HEK293 (cell line): ENCODE measurements at regions not wholly inside any gene's neighbourhood (a gene's known extent, or its start where the extent isn't known, plus 50 kb on each side); places are given as distances from the start of the nearest gene placed in this dataset.

Source experiments
- CTCF ChIA-PET: fragments of 350-600 bp; formaldehyde crosslinking; extraction: SDS; loops from one replicate; lab custom pipeline; 2021; ENCODE audit warnings: antibody characterized with exemption; lab: Yijun Ruan, JAX
- POLR2A ChIA-PET: fragments of 300-600 bp; formaldehyde crosslinking; extraction: SDS; loops from one replicate; lab custom pipeline; 2020; ENCODE audit warnings: antibody characterized with exemption, inconsistent platforms; lab: Yijun Ruan, JAX
- H3K27ac ChIP-seq: fragments of 200-500 bp; sonication (Bioruptor generic); 2 replicates; pipeline ENCODE4 v1.5.1; 2014; ENCODE audit warnings: low read depth, low read length, control low read depth, inconsistent platforms; ENCODE audit errors: extremely low read depth
- H3K36me3 ChIP-seq, 2 experiments: fragments of 200-500 bp in 1 of 2; sonication (Bioruptor generic) in 1 of 2; 1 replicate in 1 of 2; 2 replicates in 1 of 2; pipeline ENCODE4 v1.5.1; 2014 to 2017; ENCODE audit warnings: inconsistent platforms in 2 of 2, low read length in 2 of 2; ENCODE audit not compliant: control insufficient read depth in 2 of 2, insufficient read depth in 1 of 2
- H3K4me1 ChIP-seq: fragments of 200-500 bp; sonication (Bioruptor generic); 2 replicates; pipeline ENCODE4 v1.5.1; 2014; ENCODE audit warnings: mild to moderate bottlenecking, low read length, inconsistent platforms; ENCODE audit not compliant: control insufficient read depth, insufficient read depth
- H3K4me3 ChIP-seq: 2 replicates; pipeline ENCODE4 v1.5.1; 2011; ENCODE audit warnings: low read depth, mild to moderate bottlenecking, control low read depth, low read length, moderate library complexity
- H3K9me3 ChIP-seq: fragments of 200-500 bp; sonication (Bioruptor generic); 2 replicates; pipeline ENCODE4 v1.5.1; 2014; ENCODE audit warnings: low read depth, low read length, inconsistent platforms; ENCODE audit not compliant: control insufficient read depth, insufficient read depth
- ATF2 ChIP-seq: fragments of 450-650 bp; formaldehyde crosslinking; IDR thresholded peaks from 2 replicates; pipeline ENCODE4 v1.5.1; 2016; ENCODE audit warnings: missing biosample characterization, missing genetic modification characterization, low read depth
- BCL6B ChIP-seq: fragments of 450-650 bp; formaldehyde crosslinking; IDR thresholded peaks from 2 replicates; pipeline ENCODE4 v1.5.1; 2017; ENCODE audit warnings: missing biosample characterization, missing genetic modification characterization
- KLF9 ChIP-seq: fragments of 450-650 bp; formaldehyde crosslinking; IDR thresholded peaks from 2 replicates; pipeline ENCODE4 v1.5.1; 2016; ENCODE audit warnings: missing biosample characterization, missing genetic modification characterization, low read depth
- SP3 ChIP-seq: fragments of 450-650 bp; formaldehyde crosslinking; IDR thresholded peaks from 2 replicates; pipeline ENCODE4 v1.5.1; 2016; ENCODE audit warnings: missing biosample characterization, missing genetic modification characterization
- TCF7L2 ChIP-seq: IDR thresholded peaks from 2 replicates; pipeline ENCODE4 v1.6.1; 2011; ENCODE audit warnings: low read depth, mild to moderate bottlenecking, inconsistent platforms, low read length, moderate library complexity, borderline replicate concordance
- TRIM28 ChIP-seq: IDR thresholded peaks from 2 replicates; pipeline ENCODE4 v1.6.1; 2011; ENCODE audit warnings: low read length, control low read depth, borderline replicate concordance
- ZBTB44 ChIP-seq: fragments of 450-650 bp; IDR thresholded peaks from 2 replicates; pipeline ENCODE4 v1.5.1; 2018; ENCODE audit warnings: missing biosample characterization, mild to moderate bottlenecking, missing genetic modification characterization
- ZFP37 ChIP-seq: fragments of 450-650 bp; formaldehyde crosslinking; IDR thresholded peaks from 2 replicates; pipeline ENCODE4 v1.5.1; 2016; ENCODE audit warnings: missing biosample characterization, missing genetic modification characterization
- ZNF16 ChIP-seq: fragments of 450-650 bp; formaldehyde crosslinking; IDR thresholded peaks from 2 replicates; pipeline ENCODE4 v1.5.1; 2016; ENCODE audit warnings: low read depth, missing biosample characterization, missing genetic modification characterization
- ZNF274 ChIP-seq, 2 experiments: fragments of 200-500 bp in 1 of 2; fragments of 450-650 bp in 1 of 2; sonication (Bioruptor generic) in 1 of 2; formaldehyde crosslinking in 1 of 2; IDR thresholded peaks; 2 replicates each; pipeline versions ENCODE4 v1.5.1 to v1.6.1; 2014 to 2016; ENCODE audit warnings: borderline replicate concordance in 1 of 2, inconsistent platforms in 1 of 2, low read length in 1 of 2, missing biosample characterization in 1 of 2, missing genetic modification characterization in 1 of 2
- ZNF311 ChIP-seq: fragments of 450-650 bp; formaldehyde crosslinking; IDR thresholded peaks from 2 replicates; pipeline ENCODE4 v1.5.1; 2017; ENCODE audit warnings: missing biosample characterization, missing genetic modification characterization, borderline replicate concordance
- ZNF354C ChIP-seq: fragments of 450-650 bp; formaldehyde crosslinking; IDR thresholded peaks from 2 replicates; pipeline ENCODE4 v1.5.1; 2016; ENCODE audit warnings: missing biosample characterization, missing genetic modification characterization, low read depth, borderline replicate concordance
- ZNF501 ChIP-seq: fragments of 450-650 bp; formaldehyde crosslinking; IDR thresholded peaks from 2 replicates; pipeline ENCODE4 v1.5.1; 2016; ENCODE audit warnings: missing biosample characterization, missing genetic modification characterization
- ZNF521 ChIP-seq: fragments of 450-650 bp; formaldehyde crosslinking; IDR thresholded peaks from 2 replicates; pipeline ENCODE4 v1.5.1; 2017; ENCODE audit warnings: missing biosample characterization, mild to moderate bottlenecking, missing genetic modification characterization
- ZNF791 ChIP-seq: fragments of 450-650 bp; formaldehyde crosslinking; IDR thresholded peaks from 2 replicates; pipeline ENCODE4 v1.5.1; 2016; ENCODE audit warnings: missing biosample characterization, missing genetic modification characterization
- ZNF843 ChIP-seq: fragments of 450-650 bp; formaldehyde crosslinking; IDR thresholded peaks from 2 replicates; pipeline ENCODE4 v1.5.1; 2016; ENCODE audit warnings: missing biosample characterization, missing genetic modification characterization
- TF ChIP-seq, protein P1 (sequence below): fragments of 450-650 bp; formaldehyde crosslinking; IDR thresholded peaks from 2 replicates; pipeline ENCODE4 v1.5.1; 2016; ENCODE audit warnings: missing biosample characterization, missing genetic modification characterization
- TF ChIP-seq, protein P2 (sequence below): fragments of 450-650 bp; formaldehyde crosslinking; IDR thresholded peaks from 2 replicates; pipeline ENCODE4; 2016; ENCODE audit warnings: missing biosample characterization, missing genetic modification characterization
- TF ChIP-seq, protein P3 (sequence below): fragments of 450-650 bp; formaldehyde crosslinking; IDR thresholded peaks from 2 replicates; pipeline ENCODE4 v1.5.1; 2016; ENCODE audit warnings: missing biosample characterization, missing genetic modification characterization, borderline replicate concordance
- TF ChIP-seq, protein P4 (sequence below): fragments of 450-650 bp; formaldehyde crosslinking; IDR thresholded peaks from 2 replicates; pipeline ENCODE4 v1.5.1; 2016; ENCODE audit warnings: missing biosample characterization, missing genetic modification characterization

DNA sequence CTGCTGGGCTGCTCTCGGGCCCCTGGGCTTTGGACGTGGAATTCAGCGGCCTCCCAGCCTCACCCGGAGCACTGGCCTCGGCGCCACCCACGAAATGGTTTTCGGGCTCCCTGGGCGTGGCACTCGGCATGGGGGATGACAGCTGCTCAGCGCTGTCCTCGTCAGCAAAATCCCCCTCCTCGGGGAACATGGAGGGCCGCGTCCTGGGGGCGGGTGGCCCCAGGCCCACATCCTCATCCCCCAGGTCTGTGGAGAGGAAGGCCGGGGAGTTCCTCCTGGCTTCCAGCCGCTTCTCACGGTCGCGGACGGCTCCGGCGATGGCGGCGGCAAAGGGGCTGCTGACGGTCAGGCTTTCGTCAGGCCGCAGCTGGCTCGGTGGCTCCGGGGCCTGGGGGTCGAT is 88.4 kb downstream of the CTTN start:
- H3K36me3 ChIP-seq = no peaks in the 10 kb centered on the region
- no peaks in the 10 kb centered on the region for H3K9me3 ChIP-seq
- ChIA-PET POLR2A (no interaction called here), CTCF (no interaction called here)
- TF ChIP-seq, protein P1, sequence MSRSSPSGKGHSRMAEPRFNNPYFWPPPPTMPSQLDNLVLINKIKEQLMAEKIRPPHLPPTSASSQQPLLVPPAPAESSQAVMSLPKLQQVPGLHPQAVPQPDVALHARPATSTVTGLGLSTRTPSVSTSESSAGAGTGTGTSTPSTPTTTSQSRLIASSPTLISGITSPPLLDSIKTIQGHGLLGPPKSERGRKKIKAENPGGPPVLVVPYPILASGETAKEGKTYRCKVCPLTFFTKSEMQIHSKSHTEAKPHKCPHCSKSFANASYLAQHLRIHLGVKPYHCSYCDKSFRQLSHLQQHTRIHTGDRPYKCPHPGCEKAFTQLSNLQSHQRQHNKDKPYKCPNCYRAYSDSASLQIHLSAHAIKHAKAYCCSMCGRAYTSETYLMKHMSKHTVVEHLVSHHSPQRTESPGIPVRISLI (tag by site-specific recombination) = no peak
- TF ChIP-seq, protein P2, sequence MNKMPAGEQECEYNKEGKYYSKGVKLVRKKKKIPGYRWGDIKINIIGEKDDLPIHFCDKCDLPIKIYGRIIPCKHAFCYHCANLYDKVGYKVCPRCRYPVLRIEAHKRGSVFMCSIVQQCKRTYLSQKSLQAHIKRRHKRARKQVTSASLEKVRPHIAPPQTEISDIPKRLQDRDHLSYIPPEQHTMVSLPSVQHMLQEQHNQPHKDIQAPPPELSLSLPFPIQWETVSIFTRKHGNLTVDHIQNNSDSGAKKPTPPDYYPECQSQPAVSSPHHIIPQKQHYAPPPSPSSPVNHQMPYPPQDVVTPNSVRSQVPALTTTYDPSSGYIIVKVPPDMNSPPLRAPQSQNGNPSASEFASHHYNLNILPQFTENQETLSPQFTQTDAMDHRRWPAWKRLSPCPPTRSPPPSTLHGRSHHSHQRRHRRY (tag by site-specific recombination) = no peak
- TF ChIP-seq ZBTB44 (no peak), ZNF354C (tag by site-specific recombination) (no peak), KLF9 (tag by site-specific recombination) (no peak), ZNF791 (no peak), ZNF843 (tag by site-specific recombination) (no peak), ZNF16 (no peak), ZNF311 (tag by site-specific recombination) (no peak), SP3 (tag by site-specific recombination) (no peak), ZNF501 (no peak), ZFP37 (tag by site-specific recombination) (no peak), TCF7L2 (no peak), BCL6B (tag by site-specific recombination) (no peak), ATF2 (tag by site-specific recombination) (no peak), ZNF521 (tag by site-specific recombination) (no peak), TRIM28 (no peak), ZNF274 (IDR thresholded peaks at IDR 0.05; ENCODE audit: low read length) (no peak), ZNF274 (tag by site-specific recombination; IDR thresholded peaks at IDR 0.05; ENCODE audit: borderline replicate concordance) (no peak)
- TF ChIP-seq, protein P3, sequence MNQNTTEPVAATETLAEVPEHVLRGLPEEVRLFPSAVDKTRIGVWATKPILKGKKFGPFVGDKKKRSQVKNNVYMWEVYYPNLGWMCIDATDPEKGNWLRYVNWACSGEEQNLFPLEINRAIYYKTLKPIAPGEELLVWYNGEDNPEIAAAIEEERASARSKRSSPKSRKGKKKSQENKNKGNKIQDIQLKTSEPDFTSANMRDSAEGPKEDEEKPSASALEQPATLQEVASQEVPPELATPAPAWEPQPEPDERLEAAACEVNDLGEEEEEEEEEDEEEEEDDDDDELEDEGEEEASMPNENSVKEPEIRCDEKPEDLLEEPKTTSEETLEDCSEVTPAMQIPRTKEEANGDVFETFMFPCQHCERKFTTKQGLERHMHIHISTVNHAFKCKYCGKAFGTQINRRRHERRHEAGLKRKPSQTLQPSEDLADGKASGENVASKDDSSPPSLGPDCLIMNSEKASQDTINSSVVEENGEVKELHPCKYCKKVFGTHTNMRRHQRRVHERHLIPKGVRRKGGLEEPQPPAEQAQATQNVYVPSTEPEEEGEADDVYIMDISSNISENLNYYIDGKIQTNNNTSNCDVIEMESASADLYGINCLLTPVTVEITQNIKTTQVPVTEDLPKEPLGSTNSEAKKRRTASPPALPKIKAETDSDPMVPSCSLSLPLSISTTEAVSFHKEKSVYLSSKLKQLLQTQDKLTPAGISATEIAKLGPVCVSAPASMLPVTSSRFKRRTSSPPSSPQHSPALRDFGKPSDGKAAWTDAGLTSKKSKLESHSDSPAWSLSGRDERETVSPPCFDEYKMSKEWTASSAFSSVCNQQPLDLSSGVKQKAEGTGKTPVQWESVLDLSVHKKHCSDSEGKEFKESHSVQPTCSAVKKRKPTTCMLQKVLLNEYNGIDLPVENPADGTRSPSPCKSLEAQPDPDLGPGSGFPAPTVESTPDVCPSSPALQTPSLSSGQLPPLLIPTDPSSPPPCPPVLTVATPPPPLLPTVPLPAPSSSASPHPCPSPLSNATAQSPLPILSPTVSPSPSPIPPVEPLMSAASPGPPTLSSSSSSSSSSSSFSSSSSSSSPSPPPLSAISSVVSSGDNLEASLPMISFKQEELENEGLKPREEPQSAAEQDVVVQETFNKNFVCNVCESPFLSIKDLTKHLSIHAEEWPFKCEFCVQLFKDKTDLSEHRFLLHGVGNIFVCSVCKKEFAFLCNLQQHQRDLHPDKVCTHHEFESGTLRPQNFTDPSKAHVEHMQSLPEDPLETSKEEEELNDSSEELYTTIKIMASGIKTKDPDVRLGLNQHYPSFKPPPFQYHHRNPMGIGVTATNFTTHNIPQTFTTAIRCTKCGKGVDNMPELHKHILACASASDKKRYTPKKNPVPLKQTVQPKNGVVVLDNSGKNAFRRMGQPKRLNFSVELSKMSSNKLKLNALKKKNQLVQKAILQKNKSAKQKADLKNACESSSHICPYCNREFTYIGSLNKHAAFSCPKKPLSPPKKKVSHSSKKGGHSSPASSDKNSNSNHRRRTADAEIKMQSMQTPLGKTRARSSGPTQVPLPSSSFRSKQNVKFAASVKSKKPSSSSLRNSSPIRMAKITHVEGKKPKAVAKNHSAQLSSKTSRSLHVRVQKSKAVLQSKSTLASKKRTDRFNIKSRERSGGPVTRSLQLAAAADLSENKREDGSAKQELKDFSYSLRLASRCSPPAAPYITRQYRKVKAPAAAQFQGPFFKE (tag by site-specific recombination) = no peak
- TF ChIP-seq, protein P4, sequence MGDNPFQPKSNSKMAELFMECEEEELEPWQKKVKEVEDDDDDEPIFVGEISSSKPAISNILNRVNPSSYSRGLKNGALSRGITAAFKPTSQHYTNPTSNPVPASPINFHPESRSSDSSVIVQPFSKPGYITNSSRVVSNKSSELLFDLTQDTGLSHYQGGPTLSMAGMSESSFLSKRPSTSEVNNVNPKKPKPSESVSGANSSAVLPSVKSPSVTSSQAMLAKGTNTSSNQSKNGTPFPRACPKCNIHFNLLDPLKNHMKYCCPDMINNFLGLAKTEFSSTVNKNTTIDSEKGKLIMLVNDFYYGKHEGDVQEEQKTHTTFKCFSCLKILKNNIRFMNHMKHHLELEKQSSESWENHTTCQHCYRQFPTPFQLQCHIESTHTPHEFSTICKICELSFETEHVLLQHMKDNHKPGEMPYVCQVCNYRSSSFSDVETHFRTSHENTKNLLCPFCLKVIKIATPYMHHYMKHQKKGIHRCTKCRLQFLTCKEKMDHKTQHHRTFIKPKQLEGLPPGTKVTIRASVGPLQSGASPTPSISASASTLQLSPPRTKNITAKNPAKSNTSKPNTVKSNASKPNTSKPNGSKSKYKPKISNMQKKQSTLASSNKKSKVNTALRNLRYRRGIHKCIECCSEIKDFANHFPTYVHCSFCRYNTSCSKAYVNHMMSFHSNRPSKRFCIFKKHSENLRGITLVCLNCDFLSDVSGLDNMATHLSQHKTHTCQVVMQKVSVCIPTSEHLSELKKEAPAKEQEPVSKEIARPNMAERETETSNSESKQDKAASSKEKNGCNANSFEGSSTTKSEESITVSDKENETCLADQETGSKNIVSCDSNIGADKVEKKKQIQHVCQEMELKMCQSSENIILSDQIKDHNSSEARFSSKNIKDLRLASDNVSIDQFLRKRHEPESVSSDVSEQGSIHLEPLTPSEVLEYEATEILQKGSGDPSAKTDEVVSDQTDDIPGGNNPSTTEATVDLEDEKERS (tag by site-specific recombination) = no peak
- no peaks in the 10 kb centered on the region for H3K4me1 ChIP-seq
- no peak overlapping the region for H3K4me3 ChIP-seq
- no peak overlapping the region for H3K27ac ChIP-seq
